Medulla oblongata (tissue), 1 donor: ENCODE measurements at regions not wholly inside any gene's neighbourhood (a gene's known extent, or its start where the extent isn't known, plus 50 kb on each side); places are given as distances from the start of the nearest gene placed in this dataset.
"Not testable (repeated sequence)": the region's sequence is repeated elsewhere in the genome, so short reads cannot be mapped to it uniquely, and the experiment has no call there.

Source experiments
- DNase-seq: peaks from one replicate; pipeline ENCODE4 v3.0.0-alpha.2; 2015; ENCODE audit errors: extremely low spot score

GRCh38 chr3:166527325-166527724 is 690.1 kb upstream of the BCHE start:
- DNase-seq, result no peak

GRCh38 chr3:166526881-166527280 is 689.7 kb upstream of the BCHE start:
- no peak for DNase-seq

DNA sequence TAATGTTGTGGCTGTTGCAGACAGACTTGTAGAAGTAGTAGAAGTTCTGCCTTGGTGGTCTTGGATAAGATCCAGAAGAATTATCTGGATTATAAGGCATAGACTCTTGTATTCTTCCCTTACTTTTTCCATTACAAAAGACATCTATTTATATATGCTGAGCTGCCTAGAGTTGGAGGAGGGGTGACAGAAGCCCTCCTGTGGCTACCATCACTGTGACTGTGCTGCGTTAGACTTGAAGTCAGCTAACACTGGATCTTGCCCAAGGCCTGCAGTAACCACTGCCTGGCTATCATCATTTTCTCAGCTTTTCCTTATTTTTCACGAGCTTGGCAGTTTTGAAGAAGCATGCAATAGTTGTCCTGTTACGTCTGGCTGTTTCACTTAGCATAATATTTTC is 684.8 kb upstream of the BCHE start:
- DNase-seq, result no peak

DNA sequence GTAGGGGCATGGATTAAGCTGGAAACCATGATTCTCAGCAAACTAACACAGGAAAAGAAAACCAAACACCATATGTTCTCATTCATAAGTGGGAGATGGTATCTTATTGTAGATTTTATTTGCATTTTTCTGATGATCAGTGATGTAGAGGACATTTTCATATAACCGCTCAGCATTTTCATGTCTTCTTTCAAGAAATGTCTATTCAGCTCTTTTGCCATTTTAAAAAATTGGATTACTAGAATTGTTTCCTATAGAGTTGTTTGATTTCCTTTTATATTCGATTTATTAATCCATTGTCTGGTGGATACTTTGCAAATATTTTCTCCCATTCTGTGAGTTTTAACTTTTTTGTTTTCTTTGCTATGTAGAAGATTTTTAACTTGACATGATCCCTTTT is 682.2 kb upstream of the BCHE start:
- no peak for DNase-seq

- DNase-seq, result no peak
Observed at GRCh38 chr3:166518040-166518439, 680.8 kb upstream of the BCHE start.

- DNase-seq, result no peak
Observed at GRCh38 chr3:166510382-166510781, 673.2 kb upstream of the BCHE start.

DNA sequence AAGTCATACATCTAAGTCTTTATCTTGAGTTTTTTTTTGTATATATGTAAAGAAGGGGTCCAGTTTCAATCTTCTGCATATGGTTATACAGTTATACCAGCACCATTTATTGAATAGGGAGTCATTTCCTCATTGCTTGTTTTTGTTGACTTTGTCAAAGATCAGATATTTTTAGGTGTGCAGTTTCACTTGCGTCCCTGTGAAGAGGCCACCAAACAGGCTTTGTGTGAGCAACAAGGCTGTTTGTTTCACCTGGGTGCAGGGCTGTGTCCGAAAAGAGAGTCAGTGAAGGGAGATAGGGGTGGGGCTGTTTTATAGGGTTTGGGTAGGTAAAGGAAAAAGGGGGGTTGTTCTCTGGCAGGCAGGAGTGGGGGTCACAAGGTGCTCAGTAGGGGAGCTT is 663.2 kb upstream of the BCHE start:
- not testable (repeated sequence) for DNase-seq

GRCh38 chr3:166499636-166500035 is 662.4 kb upstream of the BCHE start:
- DNase-seq, result no peak

DNA sequence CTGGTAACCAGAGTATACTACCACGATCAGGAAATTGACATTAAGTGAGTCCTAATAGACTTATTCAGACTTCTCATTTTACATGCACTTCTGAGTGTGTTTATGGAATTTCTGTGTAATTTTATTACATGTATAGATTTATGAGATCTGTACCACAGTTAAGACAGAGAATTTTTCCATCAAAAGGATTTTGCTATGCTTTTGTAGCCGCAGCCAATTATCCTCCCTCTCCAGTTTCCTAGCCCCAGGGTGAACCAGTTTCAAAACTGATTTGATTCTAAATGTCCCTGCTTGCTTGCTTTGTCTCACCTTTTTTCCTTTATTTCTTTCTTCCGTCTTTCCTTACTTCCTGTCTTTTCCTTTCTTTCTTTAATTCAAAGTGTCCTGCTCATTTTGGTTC is 661.2 kb upstream of the BCHE start:
- DNase-seq, result no peak

DNA sequence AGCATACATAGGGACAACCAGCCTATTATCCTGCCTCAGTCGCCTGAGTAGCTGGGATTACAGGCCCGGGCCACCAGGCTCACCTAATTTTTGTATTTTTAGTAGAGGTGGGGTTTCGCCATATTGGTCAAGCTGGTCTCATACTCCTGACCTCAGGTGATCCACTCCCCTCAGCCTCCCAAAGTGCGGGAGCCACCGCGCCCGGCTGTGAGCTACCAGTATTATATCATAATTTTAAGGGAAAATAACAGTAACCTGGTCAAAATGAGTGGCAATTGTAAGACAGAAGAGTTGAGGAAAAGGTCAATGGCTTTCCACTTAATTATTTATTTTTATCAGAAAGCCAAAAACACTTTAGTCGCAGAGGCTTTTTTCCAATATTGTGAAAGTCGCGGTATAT is 652.6 kb upstream of the BCHE start:
- DNase-seq, result no peak

- DNase-seq, result no peak
Observed at GRCh38 chr3:166488977-166489672, 651.9 kb upstream of the BCHE start.

DNA sequence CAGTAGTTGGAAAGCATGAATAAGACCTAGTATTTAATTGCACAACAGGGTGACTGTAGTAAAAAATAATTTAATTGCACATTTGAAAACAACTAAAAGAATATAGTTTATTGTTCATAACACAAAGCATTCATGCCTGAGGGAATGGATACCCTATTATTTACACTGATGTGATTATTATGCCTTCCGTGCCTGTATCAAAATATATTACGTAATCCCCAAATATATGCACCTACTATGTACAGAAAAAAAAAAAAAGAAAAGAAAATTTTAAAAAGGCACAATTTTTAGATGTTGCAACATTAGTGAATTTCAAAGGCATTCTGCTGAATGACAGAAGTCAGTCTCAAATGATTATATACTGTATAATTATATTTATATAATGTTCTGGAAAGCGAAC is 647.2 kb upstream of the BCHE start:
- DNase-seq, result no peak

DNA sequence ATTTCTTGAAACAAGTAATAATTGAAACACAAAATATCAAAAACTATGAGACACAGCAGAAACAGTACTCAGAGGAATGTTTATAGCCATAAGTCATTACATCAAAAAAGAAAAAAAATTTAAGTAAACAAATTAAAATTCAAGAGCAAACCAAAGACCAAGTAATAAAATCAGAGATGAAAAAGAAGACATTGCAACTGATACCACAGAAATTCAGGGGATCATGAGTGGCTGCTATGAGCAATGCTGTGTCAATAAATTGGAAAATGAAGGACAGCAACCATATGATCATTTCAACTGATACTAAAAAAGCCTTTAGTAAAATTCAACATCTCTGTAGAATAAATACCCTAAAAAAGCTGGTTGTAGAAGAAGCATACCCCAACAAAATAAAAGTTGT is 644.1 kb upstream of the BCHE start:
- no peak for DNase-seq

GRCh38 chr3:166478356-166478755 is 641.1 kb upstream of the BCHE start:
- no peak for DNase-seq

- no peak for DNase-seq
Observed at GRCh38 chr3:166473501-166473900, 636.3 kb upstream of the BCHE start.

GRCh38 chr3:166472015-166472414 is 634.8 kb upstream of the BCHE start:
- no peak for DNase-seq

DNA sequence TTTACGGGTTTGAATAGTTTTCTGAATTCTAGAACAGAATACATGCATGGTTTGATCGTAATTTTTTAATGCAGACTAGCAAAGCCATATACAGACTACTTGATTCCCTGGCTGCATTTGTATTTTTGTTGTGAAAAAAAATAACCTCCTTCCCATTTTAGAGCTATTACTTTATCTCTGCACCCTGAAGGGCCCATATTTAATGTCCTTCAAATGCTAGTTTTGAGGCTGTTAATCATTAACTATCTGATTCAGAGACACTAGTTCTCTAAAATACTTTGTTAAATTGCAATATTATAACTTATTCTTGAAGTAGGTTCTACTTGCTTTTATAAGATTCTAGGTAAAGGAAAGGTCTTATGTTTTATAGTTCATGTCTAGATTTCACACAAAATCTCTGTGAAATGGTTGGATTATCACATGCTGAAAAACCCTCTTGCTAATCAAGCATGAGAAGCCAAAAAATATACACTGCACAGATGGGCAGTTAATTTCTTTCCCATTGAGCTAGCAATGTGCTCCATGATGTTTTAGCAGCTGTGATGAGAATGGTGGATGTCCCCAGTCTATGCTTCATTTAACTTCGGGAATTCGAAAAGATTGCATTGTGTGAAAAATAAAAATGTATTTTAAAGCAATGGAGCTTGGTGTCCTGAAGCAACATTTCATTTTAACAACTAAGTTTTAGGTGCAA is 634.0 kb upstream of the BCHE start:
- DNase-seq, result no peak

- DNase-seq, result no peak
Observed at GRCh38 chr3:166462891-166463470, 625.8 kb upstream of the BCHE start.

DNA sequence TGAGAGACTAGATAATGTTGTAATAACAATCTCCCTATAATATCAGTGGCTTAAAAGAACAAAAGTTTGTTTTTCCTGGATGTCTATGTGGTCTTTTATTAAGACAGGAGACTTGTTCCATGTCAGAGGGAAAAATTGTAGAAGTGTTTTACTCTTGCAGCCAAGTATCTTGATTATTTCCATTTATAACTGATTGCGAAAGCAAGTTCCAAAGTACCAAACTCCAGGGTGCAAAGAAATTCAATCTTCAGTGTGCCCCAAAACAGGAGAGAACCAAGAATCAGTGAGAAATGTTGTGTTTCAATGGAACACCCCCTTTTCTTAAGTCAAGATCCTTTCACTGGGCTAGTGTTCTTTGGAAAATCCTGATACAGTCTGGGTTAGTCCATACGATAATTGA is 624.4 kb upstream of the BCHE start:
- no peak for DNase-seq

DNA sequence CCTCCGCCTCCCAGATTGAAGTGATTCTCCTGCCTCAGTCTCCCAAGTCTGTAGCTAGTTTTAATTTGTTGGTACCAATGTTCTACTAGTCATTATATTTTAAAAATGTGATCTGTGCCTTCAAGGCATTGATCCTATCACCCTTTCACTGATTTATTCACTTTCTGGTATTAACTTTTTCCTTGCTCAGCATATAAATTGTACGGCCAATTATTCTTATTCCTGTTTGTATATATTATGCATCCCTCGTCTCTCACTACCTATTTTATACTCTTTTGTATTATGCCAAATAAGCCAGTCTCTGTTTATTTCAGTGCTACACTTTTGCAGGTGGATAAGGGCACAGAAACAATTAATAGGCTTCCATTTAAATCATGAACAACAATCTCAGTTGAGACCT is 620.2 kb upstream of the BCHE start:
- DNase-seq, result no peak

GRCh38 chr3:166456286-166456685 is 619.1 kb upstream of the BCHE start:
- no peak for DNase-seq

GRCh38 chr3:166455744-166456143 is 618.5 kb upstream of the BCHE start:
- no peak for DNase-seq

DNA sequence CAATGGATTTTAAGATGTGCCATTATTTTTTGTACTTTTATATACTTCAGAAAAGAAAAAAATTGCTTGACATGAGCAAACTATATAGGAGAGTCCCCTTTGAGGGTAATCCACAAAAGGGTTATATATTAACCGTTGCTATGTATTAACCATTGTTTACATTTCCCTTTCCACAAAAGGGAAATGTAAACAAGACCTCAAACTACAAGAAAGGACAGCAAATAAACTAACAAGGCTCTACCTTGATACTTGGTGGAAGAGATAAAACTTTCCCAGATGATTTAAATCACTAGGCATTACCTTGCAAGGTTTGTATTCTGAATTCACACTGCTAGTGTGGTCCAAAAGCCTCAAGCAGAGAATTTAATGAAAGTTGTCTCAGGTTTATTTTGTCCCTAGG is 616.3 kb upstream of the BCHE start:
- no peak for DNase-seq
